NCI-H82 treated with DMSO at 0.1 percent for 48 hours (cell line): ENCODE measurements at regions not wholly inside any gene's neighbourhood (a gene's known extent, or its start where the extent isn't known, plus 50 kb on each side); places are given as distances from the start of the nearest gene placed in this dataset.

Experiments used
- DNase-seq: peaks from one replicate; lab custom pipeline; 2025; ENCODE audit not compliant: unreplicated experiment; lab: John Stamatoyannopoulos, UW

DNA sequence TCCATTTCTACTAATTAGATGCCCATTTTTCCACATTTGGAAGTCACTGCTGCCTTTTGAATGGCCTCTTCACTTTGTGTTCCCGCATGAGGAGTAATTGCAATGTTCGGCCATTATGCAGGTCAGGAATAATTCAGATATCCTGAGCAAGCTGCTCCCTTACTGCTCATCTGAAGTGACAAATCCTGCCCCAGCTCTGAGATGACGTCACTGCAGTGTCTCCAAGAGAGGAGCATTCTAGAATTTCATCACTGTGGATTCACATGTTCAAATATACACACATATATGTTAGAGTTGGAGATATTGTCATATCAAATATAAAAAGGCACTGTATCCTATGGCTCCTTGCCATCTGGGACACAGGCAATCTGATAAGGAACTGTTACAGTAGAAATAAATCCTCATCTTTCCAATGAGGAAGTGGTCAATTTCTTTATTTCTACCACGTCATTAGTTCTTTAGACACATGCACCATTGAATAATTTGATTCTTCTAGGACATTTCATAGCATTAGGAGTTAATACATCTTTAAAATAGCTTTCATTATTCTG, 706.9 kb upstream of the TENM3 start:
- no peak for DNase-seq

- DNase-seq: no peak
Observed at GRCh38 chr4:181536811-181537434, 706.3 kb upstream of the TENM3 start.

GRCh38 chr4:181538431-181538830, 704.8 kb upstream of the TENM3 start:
- DNase-seq: no peak

- DNase-seq: no peak
Observed at GRCh38 chr4:181541396-181541795, 701.8 kb upstream of the TENM3 start.

DNA sequence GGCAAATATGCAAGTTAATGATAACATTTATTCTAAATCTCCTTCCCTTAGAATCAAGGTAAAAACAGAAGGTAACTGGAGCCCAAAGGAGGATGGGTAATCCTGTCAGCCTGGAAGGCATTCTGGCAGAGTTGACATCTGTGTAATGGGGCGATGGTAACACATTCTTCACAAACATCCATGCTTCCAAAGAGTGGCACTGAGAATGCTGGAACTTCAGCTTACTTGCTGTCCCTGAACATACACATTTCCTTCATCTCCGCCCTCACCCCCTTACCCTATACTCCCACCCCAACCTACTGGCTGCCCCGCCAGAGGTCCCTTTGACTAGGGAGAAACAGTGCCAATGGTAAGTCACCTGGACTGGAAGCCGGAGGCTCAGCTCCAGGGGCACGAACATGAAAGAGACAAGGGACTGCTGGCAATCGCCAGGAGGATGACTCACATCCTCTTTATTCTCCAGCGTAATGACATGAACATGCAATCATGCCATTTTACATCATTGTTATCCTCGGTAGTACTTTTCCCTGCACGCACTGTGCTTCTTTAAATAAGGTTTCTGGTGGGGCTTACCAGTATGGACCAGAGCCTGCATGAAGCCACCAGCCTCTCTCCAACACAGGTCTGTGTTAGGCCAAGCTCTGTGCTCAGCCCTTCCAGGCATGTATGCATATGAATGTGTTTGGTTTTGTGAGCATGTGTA, 694.2 kb upstream of the TENM3 start:
- DNase-seq: no peak

GRCh38 chr4:181549576-181550188, 693.5 kb upstream of the TENM3 start:
- no peak for DNase-seq

GRCh38 chr4:181550381-181550780, 692.8 kb upstream of the TENM3 start:
- no peak for DNase-seq

DNA sequence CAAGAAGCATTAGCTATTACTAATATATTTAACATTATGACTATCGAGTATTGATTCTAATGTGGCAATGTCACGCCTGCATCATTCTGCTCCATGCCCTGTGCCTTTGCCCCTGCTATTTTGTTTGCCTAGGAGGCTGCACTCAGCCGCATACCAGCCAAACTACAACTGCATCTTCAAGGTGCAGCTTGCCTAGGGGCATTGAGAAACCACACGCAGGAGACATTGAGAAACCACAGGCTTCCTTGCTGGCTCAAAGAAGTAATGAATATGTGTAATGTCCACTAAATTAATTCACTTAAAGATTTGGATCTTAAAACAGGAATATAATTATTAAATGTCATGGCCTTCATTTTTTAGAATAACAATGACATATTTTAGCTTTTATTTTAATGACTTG, 683.6 kb upstream of the TENM3 start:
- DNase-seq: no peak

DNA sequence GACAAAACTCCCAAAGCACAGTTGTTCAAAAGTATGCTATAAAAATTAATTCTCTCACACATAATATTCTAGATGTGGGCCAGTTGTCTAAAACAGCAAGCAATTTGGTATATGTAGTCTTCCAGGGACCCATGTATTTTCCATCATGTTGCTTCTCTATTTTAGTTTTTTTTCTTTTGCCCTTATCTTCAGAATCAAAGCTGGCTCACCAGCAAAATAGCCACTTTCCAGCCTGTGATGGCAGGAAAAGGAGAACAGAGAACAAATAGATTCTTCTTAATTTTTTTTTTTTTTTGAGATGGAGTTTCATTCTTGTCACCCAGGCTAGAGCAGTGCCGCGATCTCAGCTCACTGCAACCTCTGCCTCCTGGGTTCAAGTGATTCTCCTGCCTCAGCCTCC, 680.8 kb upstream of the TENM3 start:
- DNase-seq: no peak

GRCh38 chr4:181564625-181565024, 678.6 kb upstream of the TENM3 start:
- DNase-seq: no peak

- no peak for DNase-seq
Observed at GRCh38 chr4:181566490-181566889, 676.7 kb upstream of the TENM3 start.

GRCh38 chr4:181569553-181569952, 673.6 kb upstream of the TENM3 start:
- DNase-seq: no peak

DNA sequence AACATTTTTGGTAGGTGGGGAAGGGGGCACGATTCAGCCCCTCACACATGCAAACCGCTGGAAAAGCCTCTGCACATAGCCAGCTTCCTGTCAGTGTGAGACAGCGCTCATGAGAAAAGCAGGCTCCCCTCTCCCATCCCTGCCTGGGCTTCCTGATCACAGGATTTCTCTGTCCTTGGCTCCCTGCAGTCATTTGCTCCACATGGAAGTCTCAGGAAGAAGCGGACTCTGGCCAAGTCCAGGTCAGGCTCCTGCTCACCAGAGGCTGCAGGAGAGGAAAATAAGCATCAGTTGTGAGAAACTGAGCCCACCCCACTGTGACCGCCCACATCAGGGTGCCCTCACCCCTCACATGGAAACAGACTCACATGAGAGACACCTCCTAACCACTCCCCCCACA, 664.3 kb upstream of the TENM3 start:
- DNase-seq: no peak

- no peak for DNase-seq
Observed at GRCh38 chr4:181579486-181579885, 663.7 kb upstream of the TENM3 start.

DNA sequence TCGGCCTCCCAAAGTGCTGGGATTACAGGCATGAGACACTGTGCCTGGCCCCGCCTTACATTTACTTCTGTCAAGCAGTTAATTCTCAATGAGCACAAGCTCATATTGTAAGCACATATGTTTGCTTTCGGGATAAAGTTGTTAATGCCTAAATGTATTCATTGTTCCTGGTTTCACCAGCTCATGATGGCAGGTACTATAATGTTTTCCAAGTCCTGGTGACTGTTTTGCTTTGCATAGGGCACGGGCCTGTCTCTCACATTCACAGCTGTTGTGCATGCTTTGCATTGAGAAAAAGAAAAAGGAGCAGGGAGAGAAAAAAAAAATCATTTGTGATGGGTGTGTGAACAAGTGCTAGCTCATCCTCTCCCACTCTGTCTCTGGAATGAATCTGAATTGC, 661.2 kb upstream of the TENM3 start:
- no peak for DNase-seq

DNA sequence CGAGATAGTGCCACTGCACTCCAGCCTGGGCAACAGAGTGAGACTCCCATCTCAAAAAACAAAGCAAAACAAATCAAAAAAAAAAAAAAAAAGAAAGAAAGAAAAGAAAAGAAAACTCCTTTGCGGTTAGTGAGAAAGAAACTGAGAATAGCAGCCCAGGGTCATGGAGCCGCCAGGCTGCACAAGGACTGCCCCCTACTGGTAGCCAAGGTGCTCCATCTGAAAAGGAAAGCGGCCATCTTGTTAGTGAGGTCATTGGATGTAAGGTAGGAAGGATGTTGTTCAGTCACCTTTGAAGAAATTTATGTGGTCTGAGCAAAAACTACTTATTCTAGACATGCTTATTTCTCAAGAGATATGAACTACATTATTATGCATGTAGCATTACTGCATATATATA, 660.6 kb upstream of the TENM3 start:
- no peak for DNase-seq

DNA sequence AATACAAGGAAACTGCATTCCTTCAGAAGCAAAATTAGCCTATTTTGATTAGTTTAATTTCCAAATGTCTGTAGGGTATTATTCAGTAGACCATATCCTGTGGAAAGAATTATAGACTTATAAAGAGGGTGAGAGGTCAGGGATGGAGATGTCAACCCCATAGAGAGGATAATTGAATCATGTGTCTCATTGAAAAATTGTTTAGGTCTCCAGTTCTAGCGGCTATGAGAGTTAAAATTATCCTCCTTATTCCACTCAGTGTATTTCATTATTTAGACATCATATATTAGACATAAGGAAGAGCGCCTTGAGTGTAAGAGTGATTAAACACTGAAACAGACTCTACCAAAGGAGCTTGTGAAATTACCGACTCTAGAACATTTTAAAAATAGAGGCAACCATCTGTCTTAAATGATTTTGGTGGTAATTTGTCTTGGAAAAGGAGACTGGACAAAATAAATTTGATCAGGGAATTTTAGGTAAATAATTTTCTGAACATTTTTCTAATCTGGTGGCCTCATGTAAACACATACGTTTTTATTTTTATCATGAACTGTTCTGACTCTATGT, 654.4 kb upstream of the TENM3 start:
- no peak for DNase-seq

DNA sequence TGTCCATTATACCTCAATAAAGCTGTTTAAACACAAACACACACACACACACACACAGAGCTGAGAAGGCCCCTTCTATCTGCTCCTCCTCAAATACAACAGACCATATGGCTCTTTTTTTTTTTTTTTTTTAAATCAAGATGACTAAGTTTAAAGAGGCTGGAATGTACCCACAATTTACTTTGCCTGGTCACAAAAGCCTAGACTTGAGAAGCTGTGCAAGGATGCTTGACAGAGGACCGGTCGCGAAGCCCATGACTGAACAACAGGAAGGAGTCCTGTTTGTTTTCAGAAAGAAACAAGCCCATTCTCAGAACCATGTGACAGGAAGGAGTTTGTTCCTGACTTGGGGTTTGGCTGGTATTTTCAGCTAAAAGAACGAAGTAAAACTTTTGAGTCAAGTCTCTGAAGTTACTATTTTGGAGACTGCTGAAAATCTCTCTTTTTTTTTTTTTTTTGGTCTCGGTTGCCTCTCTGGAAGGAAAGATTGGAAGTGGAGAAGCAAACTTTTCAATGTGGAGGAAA, 650.9 kb upstream of the TENM3 start:
- no peak for DNase-seq

- no peak for DNase-seq
Observed at GRCh38 chr4:181593703-181594102, 649.5 kb upstream of the TENM3 start.

- no peak for DNase-seq
Observed at GRCh38 chr4:181594188-181594587, 649.0 kb upstream of the TENM3 start.

DNA sequence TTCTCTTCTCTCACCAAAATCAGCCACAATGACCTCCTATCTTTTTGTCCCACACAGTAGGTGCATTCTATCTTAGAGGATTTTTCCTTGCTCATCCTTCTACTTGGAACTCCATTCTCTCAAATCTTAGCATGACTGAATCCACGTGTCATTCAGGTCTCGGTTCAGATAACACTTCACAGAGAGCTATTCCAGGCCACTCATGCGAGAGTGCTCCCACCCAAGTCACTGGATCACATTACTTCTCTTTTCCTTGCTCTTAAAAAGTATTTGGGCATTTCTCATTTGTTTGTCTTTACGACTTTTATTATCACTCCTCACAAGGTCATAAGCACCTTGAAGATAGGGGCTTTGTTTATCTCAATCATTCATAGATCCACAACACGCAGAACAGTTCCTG, 647.5 kb upstream of the TENM3 start:
- DNase-seq: no peak

GRCh38 chr4:181597766-181598165, 645.4 kb upstream of the TENM3 start:
- no peak for DNase-seq
